NCI-H446 treated with DMSO at 0.1 percent for 48 hours (cell line): ENCODE measurements at regions not wholly inside any gene's neighbourhood (a gene's known extent, or its start where the extent isn't known, plus 50 kb on each side); places are given as distances from the start of the nearest gene placed in this dataset.
"Not testable (repeated sequence)": the region's sequence is repeated elsewhere in the genome, so short reads cannot be mapped to it uniquely, and the experiment has no call there.

Experiments used
- DNase-seq: peaks from one replicate; lab custom pipeline; 2025; lab: John Stamatoyannopoulos, UW

DNA sequence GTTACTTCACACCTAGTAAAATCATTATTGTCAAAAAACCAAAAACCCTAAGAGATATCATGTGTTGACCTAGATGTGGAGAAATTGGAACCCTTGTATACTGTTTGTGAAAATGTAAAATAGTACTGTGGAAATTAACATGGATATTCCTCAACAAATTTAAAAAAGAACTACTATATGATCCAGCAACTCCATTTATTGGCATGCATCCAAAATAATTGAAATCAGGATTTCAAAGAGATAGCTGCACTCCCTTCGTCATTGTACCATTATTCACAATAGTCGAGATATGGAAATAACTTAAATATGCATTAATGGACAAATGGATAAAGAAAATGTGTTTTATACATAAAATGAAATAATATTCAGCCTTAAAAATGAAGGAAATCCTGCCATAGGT, 105.3 kb upstream of the ZC3H15 start:
- DNase-seq: no peak

DNA sequence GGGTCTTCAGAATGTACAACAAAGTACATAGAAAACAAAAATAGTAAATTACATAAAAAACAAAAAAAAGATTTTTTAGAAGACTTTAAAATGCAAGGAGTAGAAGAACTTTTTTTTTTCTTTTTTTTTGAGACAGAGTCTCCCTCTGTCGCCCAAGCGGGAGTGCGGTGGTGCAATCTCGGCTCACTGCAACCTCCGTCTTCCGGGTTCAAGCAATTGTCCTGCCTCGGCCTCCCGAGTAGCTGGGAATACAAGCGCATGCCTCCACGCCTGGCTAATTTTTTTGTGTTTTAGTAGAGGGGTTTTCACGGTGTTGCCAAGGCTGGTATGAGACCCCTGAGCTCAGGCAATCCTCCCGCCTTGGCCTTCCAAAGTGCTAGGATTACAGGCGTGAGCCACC, 104.5 kb upstream of the ZC3H15 start:
- no peak for DNase-seq

DNA sequence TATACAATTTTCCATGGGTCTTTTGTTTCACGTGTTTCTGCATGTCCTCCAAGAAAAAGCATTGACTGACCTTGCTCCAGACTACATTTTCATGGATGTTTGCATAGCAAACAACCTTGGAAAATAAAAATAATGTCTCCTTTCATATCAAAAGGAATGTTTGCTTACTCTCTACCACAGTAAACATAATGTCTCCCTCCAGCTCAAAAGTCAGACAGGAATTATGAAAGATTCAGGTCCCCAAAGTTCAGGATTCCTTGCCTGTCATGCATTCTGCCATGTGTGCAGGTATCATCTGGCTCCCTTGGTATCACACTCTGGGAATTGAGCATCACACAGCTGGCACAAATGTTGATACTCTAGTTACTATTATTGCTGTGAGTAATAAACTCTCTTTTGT, 103.1 kb upstream of the ZC3H15 start:
- no peak for DNase-seq

DNA sequence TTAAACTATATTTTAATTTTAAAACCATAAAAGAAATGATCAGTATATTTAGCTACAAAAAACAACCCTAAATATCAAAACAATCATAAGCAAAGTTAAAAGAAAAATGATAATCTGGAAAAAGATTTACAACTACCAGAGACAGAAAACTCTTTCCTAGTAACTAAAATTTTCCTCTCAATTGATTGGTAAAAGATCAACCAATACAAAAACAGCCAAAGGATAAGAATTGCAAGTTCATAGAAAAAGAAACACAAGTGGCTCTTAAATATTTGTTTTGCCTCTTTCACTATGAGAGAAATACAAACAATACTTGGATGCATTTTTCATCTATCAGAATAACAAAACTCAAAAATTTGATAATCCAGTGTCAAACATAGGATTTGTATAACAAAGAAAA, 101.8 kb upstream of the ZC3H15 start:
- DNase-seq: no peak

DNA sequence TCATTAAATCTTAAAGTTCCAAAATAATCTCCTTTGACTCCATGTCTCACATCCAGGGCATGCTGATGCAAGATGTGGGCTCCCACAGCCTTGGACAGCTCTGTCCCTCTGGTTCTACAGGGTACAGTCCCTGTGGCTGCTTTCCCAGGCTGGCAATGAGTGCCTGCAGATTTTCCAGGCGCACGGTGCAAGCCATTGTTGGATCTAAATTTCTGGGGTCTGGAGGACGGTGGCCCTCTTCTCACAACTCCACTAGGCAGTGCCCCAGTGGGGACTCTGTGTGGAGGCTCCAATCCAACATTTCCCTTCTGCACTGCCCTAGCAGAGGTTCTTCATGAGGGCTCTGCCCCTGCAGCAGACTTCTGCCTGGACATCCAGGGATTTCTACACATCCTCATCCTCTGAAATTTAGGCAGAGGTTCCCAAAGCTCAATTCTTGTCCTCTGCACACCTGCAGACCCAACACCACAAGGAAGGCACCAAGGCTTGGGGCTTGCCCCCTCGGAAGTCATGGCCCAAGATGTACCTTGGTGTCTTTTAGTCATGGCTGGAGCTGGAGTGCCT, 100.3 kb upstream of the ZC3H15 start:
- DNase-seq: not testable (repeated sequence)

DNA sequence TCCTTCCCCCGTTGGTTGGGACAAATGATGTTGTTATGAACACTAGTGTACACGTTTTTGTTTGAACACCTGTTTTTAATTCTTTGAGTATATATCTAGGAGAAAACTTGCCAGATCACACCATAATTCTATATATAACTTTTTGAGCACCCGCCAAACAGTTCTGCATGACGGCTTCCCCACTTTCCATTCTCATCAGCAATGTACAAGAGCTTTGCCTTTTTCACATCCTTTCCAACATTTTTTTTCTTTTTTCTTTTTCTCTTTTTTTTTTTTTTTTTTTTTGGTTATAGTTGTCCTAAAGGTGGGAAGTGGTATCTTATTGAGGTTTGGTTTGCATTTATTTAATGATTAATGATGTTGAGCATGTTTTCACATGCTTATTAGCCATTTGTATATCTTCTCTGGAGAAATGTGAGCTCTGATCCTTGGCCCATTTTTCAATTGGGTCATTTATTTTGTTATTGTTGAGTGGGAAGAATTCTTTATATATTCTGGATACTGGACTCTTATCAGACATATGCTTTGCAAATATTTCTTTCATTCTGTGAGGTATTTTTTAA, 86.9 kb upstream of the ZC3H15 start:
- peak; percentile 20 for DNase-seq

DNA sequence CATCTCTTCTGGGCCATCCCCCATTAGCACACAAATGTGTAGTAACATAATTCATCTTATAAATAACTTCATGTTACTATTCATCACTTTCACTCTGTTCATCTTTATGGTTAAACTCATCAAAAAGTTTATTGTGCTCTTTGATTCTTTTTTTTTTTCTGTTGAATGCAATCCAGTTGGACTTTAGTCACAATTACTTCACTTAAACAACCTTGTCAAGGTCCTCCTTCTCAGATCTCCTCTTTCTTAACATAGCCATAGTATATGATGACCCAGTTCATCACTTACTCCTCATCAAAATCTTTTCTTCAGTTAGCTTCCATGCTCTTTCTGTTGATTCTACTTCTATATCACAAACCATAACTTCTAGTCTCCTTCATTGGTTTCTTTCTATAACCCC, 80.2 kb upstream of the ZC3H15 start:
- DNase-seq: no peak

DNA sequence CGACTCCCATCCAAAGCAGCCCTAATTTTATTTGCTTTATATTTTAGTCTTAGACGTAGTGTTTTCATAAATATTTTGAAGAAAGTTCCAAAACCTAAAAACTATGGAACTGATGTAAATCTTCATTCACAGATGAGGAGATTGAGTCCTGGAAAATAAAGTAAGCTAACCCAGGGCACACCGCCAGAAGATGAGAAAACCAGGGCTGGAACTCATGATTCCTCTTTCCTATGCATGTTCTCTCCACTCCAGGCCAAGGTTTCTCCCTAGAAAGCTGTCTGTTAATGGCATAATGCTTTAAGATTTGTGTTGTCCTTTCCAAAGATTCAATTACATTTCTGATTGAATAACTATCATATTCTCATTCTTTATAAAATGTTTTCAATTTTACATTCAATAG, 78.4 kb upstream of the ZC3H15 start:
- no peak for DNase-seq

DNA sequence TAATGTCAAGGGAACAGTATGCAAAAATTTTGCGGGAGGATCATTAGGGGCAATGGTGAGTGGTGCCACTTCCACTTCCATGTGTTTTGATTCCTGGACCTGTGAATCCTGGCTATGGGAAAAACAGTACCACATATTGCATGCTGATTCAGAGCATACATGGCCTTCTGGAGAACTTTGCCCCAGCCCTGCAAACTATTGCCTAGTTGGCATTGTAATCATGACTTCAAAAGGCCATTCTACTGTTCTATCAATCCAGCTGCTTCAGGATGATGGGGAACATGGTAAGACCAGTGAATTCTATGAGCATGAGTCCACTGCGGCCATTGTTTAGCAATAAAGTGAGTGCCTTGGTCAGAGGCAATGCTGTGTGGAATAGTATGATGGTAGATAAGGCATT, 75.3 kb upstream of the ZC3H15 start:
- no peak for DNase-seq

DNA sequence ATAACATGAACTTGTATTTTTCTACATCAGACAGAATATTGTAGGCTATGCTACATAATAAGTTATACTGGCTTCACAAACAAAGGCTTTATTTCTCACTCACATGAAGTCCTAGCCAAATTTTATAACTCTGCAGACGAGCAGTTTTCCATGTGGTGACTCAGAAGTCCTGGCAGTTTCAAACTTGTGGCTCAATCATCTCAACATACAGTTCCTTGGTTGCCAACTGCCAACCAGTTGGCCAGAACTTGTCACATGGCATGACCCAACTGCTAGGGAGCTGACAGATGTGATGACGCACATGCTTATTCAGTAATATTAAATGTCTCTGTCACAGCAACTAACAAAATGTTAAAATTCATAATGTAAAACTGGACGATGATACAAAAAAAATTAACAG, 63.8 kb upstream of the ZC3H15 start:
- DNase-seq: peak; percentile 97

DNA sequence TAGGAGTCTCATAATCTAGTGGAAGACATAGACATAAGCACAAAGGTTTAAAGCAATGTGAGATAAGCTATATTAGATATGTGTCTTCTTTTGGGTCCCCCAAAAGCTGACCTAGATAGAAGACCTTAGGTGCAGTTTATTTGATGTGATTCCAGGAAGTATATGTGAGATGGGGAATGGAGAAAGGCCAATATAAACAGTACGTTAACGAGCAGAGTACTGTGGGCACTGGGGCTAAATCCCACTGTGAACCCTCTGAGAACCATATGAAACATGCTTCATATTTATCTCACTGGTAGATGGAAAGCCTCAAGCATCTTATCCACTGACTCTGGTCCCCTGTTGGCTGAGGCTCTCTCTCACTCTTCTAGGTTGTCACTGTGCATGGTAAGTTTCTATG, 62.6 kb upstream of the ZC3H15 start:
- no peak for DNase-seq

DNA sequence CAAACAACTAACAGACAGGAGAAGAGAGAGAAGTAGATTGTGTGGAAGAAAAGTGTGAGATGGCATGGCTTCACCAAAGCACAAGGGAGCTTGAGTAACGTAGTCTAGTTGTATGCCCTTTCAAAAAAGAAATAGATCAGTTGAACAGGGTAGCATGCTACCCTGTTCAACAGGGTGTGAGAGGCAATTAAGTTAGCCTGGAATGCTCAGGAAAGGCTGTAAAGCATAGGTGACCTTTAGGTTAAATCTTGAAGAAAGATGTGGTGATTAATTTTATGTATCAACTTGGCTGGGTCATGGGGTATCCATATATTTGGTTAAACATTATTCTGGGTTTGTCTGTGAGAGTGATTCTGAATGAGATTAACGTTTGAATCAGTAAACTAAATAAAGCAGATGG, 61.8 kb upstream of the ZC3H15 start:
- no peak for DNase-seq

DNA sequence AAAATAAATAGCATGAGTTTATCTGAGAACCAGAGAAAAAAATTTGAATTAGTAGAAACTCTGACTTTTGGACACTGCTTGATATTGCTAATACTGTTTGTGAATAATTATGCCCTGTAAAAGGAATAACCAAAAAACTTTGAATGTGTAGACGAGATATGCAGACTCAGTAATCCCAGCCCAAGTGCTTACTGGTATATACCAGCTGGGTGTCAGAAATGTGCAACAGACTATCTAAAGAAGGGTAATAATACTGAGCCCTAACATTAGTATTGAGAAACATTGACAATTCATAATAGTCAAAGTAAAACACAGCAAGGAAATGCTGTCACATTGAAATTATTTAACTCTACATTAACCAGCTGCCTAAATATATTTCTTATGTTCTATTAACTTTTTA, 60.5 kb upstream of the ZC3H15 start:
- no peak for DNase-seq

DNA sequence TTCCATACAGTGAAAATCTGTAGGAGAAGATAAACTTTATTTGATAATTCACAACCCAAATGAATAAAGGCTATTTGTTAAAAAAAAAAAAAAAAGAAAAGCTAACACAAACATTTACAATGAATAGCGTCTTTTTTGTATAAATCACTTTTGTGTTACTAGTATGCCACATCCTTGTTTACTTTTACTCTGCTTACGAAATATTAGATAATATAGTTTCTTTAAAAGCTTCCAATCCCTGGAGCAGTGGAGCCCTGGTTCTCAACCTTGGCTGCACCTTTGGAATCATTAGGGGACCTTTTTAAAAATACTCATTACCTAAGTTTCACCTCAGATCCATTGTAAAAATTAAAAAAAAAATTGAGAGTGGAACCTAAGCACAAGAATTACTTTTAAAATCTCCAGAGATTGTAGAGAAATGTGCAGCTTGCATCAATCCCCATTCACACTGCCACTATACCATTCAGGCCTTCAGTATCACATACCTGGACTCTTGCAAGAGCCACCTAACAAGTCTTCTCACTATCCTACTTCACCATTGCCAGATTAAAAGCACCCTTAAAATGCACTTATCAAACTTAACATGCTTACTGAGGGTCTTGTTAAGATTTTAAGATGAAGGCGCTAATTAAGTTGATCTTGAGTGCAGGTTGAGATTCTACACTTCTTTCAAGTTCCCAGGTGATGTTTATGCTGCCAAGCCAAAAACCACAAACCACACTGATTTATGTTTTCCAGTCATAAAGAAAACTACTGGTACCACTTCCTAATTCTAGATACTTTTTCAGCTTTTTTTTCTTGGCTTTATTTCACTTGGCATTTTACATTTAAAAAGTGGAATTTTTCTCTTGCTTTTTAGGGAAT, 59.7 kb upstream of the ZC3H15 start:
- no peak for DNase-seq

DNA sequence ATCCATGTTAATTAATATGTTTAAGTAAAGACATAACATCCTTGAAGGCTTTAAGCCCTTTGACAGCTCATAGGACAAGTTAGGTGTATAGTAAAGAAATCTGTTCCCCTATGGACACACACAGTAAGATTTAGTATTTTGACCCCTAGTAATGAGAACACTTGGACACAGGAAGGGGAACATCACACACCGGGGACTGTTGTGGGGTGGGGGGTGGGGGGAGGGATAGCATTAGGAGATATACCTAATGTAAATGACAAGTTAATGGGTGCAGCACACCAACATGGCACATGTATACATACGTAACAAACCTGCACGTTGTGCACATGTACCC, 59.1 kb upstream of the ZC3H15 start:
- not testable (repeated sequence) for DNase-seq

DNA sequence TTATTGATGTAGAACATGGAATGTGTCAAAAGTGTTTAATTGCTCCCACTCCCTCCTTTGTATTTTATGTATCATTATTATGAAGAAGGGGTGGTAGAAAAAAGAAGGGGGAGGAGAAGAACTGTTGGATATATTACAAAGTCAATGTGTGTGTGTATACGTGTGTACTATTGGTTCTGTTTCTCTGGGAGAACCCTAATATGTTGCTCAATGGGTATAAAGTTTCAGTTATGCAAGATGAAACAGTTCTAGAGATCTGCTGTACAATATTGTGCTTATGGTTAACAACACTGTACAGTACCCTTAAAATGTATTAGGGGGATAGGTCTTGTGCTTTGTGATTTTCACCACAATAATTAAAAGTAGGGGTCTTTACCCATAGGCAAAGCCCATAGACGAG, 58.1 kb upstream of the ZC3H15 start:
- no peak for DNase-seq

DNA sequence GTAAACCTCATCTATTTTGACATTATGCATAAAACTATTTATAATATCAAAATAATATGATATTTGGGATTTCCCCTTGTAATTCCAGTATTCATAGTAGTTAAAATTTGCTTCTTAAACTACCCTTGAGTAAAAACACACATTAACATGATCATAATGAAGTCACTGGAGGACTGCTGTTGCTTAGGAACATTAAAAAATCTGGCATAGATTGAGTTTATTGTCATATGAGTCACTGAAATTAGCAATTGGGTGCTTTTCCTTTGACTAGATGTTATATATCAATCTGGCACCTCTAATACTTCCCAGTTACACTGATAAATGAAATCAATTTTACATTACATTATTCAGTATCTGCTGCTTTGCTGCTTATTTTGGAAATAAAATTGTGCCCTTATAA, 57.0 kb upstream of the ZC3H15 start:
- DNase-seq: peak; percentile 63

DNA sequence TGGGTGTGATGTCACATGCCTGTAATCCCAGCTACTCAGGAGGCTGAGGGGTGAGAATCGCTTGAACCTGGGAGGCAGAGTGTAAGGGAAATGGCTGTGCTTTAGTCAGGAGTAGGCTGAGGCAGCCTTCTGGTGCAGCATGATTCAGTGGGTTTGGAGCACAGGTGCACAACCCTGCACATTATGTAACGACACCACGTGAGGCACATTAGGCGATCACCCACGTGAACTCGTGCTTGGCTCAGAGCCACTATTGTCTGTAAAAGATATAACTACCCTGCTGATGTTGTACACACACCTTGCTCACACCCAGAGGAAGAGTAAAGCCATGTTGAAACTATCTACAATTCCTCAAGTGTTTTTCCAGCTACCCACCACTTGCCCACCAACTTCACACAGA, 54.8 kb upstream of the ZC3H15 start:
- no peak for DNase-seq

DNA sequence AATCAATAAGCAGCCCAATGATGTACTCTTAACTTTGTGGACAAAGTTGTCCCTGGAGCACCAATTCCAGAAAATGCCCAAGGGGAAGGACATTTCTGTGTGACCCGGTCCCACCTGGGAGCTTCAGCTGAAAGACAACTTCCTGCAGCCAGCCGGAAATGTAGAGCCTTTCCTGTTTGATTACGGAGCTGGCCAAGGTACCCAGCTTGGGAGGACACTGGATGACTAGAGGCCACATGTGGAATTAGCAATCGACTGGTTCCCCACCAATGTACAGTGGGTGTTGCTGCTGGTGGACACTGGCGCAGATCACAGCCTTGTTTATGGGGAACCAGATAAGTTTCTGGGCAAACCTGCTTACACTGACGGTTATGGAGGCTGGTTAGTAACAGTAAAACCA, 53.0 kb upstream of the ZC3H15 start:
- DNase-seq: no peak

DNA sequence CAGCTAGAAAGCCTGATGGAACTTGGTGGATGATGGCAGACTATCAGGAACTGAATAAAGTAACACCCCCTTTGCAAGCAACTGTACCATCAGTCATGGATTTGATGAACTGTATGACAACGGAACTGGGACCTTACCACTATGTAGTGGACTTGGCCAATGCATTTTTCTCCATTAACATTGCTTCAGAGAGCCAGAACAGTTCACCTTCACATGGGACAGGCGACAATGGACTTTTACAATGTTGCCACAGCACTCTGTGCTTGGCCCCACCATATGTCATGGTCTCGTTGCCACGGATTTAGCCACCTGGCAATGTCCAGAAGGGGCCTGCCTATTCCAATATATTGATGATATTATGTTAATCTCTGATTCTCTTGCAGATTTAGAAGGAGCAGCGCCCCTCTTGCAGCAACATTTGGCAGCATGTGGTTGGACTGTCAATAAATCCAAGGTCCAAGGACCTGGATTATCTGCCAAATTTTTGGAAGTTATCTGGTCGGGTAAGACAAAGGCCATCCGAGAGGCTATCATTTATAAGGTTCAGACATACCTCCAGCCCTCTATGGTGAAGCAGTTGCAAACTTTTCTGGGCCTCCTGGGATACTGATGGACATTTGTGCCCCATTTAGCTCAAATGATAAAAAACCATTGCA, 52.2 kb upstream of the ZC3H15 start:
- no peak for DNase-seq
